MM.1S (cell line): ENCODE measurements at regions not wholly inside any gene's neighbourhood (a gene's known extent, or its start where the extent isn't known, plus 50 kb on each side); places are given as distances from the start of the nearest gene placed in this dataset.

Source experiments
- DNase-seq: peaks from one replicate; pipeline ENCODE4 v3.0.0-alpha.2; 2015
- H2AFZ ChIP-seq: fragments of 300-600 bp; sonication (generic); 2 replicates; pipeline ENCODE4 v1.6.0; 2016; ENCODE audit warnings: antibody characterized with exemption, low read length
- H3F3A ChIP-seq: fragments of 300-600 bp; sonication (generic); 2 replicates; pipeline ENCODE4 v1.6.1; 2016; ENCODE audit warnings: mild to moderate bottlenecking, antibody characterized with exemption, low read length, moderate library complexity, mixed read lengths; ENCODE audit not compliant: insufficient read depth
- H3K27ac ChIP-seq: fragments of 300-600 bp; sonication (generic); 2 replicates; pipeline ENCODE4 v1.5.1; 2016; ENCODE audit warnings: mild to moderate bottlenecking, low read length
- H3K27me3 ChIP-seq: fragments of 300-600 bp; sonication (generic); replicated peaks from 2 replicates; pipeline ENCODE4 v1.6.0; 2016; ENCODE audit warnings: low read length; ENCODE audit not compliant: insufficient read depth
- H3K36me3 ChIP-seq: fragments of 300-600 bp; sonication (generic); replicated peaks from 2 replicates; pipeline ENCODE4 v1.6.1; 2016; ENCODE audit warnings: mild to moderate bottlenecking, low read length, mixed read lengths; ENCODE audit not compliant: insufficient read depth
- H3K4me1 ChIP-seq: fragments of 300-600 bp; sonication (generic); 2 replicates; pipeline ENCODE4 v1.6.1; 2016; ENCODE audit warnings: low read length, mixed read lengths
- H3K4me2 ChIP-seq: fragments of 300-600 bp; sonication (generic); 2 replicates; pipeline ENCODE4 v1.6.0; 2016; ENCODE audit warnings: low read depth, low read length
- H3K4me3 ChIP-seq: fragments of 300-600 bp; sonication (generic); 2 replicates; pipeline ENCODE4 v1.5.1; 2016; ENCODE audit warnings: low read length, mixed read lengths
- H3K79me2 ChIP-seq: fragments of 300-600 bp; sonication (generic); 2 replicates; pipeline ENCODE4 v1.6.1; 2016; ENCODE audit warnings: mixed run types, low read length, mixed read lengths
- H3K9ac ChIP-seq: fragments of 300-600 bp; sonication (generic); 2 replicates; pipeline ENCODE4 v1.6.1; 2016; ENCODE audit warnings: low read length, mixed read lengths
- H3K9me2 ChIP-seq: fragments of 300-600 bp; sonication (generic); replicated peaks from 2 replicates; pipeline ENCODE4 v1.6.1; 2016; ENCODE audit warnings: mild to moderate bottlenecking, low read length, mixed read lengths; ENCODE audit not compliant: insufficient read depth
- H3K9me3 ChIP-seq: fragments of 300-600 bp; sonication (generic); replicated peaks from 2 replicates; pipeline ENCODE4 v1.6.1; 2016; ENCODE audit warnings: mild to moderate bottlenecking, low read length, mixed read lengths; ENCODE audit not compliant: insufficient read depth
- H4K20me1 ChIP-seq: fragments of 300-600 bp; sonication (generic); 2 replicates; pipeline ENCODE4 v1.6.1; 2016; ENCODE audit warnings: mild to moderate bottlenecking, low read length, moderate library complexity, mixed read lengths; ENCODE audit not compliant: insufficient read depth
- CTCF ChIP-seq: fragments of 300-600 bp; sonication (generic); IDR thresholded peaks from 2 replicates; pipeline ENCODE4 v1.5.1; 2016; ENCODE audit warnings: antibody characterized with exemption, low read length, mixed read lengths
- EZH2 ChIP-seq: fragments of 300-600 bp; sonication (generic); optimal IDR thresholded peaks from 2 replicates; pipeline ENCODE3; 2017; ENCODE audit warnings: low read depth, mild to moderate bottlenecking, antibody characterized with exemption, low read length, mixed read lengths
- EZH2phosphoT487 ChIP-seq: fragments of 300-600 bp; sonication (generic); IDR thresholded peaks from 2 replicates; pipeline ENCODE4 v1.6.1; 2018; ENCODE audit warnings: antibody characterized with exemption, low read length

DNA sequence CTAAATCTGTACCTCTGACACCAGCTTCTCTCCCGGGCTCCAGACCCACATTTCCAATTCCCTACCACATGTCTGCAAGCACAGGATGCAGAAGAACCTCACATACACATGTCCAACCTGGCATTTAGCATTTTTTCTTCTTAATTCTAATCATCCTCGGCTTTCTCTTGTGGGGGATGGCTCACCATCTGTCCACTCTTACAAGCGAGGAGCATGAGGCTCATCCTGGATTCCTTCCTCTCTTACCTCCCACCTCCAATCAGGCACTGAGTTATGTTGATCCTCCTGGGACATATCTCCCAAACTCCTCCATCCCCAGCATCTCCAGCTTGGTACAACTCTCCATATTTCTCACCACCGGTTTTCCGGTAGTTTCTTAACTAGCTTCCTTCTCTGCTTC is 149.8 kb upstream of the LARGE1 start:
- no peaks in the 10 kb centered on the region for H3K27me3 ChIP-seq
- no peak for DNase-seq
- TF ChIP-seq EZH2 (no peak), CTCF (no peak), EZH2phosphoT487 (no peak)

DNA sequence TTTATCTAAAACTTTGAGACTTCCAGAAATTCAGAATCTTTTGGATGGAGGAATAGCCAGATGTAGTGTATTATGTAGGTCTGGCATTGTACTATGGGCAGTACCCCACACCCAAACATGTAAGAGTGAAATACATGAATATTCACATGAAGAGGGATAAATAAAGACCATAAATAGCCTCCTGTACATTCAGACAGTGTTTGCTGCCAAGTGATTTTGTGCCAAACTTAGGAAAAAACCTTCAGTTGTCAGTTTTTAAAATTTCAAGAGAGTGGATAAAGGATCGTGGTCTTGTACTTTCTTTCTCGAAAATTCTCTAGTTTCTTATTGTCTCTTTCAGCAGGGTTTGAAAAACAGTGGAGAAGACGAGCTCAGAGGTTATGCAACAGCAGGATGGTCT is 150.3 kb upstream of the LARGE1 start:
- Histone ChIP-seq H3K9me3 (no peaks in the 10 kb centered on the region), H3K4me3 (no peak overlapping the region)
- no peak for DNase-seq

More for the DNA sequence above, 149.8 kb upstream of the LARGE1 start:
- Histone ChIP-seq H3K9me3 (no peaks in the 10 kb centered on the region), H3K9ac (no peak overlapping the region), H3K4me1 (no peaks in the 10 kb centered on the region), H3K4me2 (no peak overlapping the region), H3K4me3 (no peak overlapping the region), H3K79me2 (no peaks in the 10 kb centered on the region), H3F3A (no peaks in the 10 kb centered on the region), H3K27ac (no peak overlapping the region), H4K20me1 (no peaks in the 10 kb centered on the region), H3K9me2 (no peaks in the 10 kb centered on the region), H2AFZ (no peak overlapping the region), H3K36me3 (no peaks in the 10 kb centered on the region)

GRCh38 chr22:34072585-34072984 is 152.3 kb upstream of the LARGE1 start:
- Histone ChIP-seq H3K9ac (no peak overlapping the region), H3K4me2 (no peak overlapping the region), H3K27ac (no peak overlapping the region), H3K4me1 (no peaks in the 10 kb centered on the region), H4K20me1 (no peaks in the 10 kb centered on the region), H3K4me3 (no peak overlapping the region), H3K9me3 (no peaks in the 10 kb centered on the region), H3F3A (no peaks in the 10 kb centered on the region), H3K79me2 (no peaks in the 10 kb centered on the region), H3K9me2 (no peaks in the 10 kb centered on the region), H3K27me3 (no peaks in the 10 kb centered on the region), H2AFZ (no peak overlapping the region), H3K36me3 (no peaks in the 10 kb centered on the region)
- no peak for TF ChIP-seq EZH2
- TF ChIP-seq CTCF = no peak
- no peak for TF ChIP-seq EZH2phosphoT487
- DNase-seq = no peak

More for the DNA sequence above, 150.3 kb upstream of the LARGE1 start:
- H3F3A ChIP-seq = no peaks in the 10 kb centered on the region
- no peaks in the 10 kb centered on the region for H4K20me1 ChIP-seq
- no peaks in the 10 kb centered on the region for H3K4me1 ChIP-seq
- no peaks in the 10 kb centered on the region for H3K9me2 ChIP-seq
- no peaks in the 10 kb centered on the region for H3K36me3 ChIP-seq
- H3K79me2 ChIP-seq = no peaks in the 10 kb centered on the region
- H3K27ac ChIP-seq = no peak overlapping the region
- no peak overlapping the region for H2AFZ ChIP-seq
- H3K27me3 ChIP-seq = no peaks in the 10 kb centered on the region
- no peak for TF ChIP-seq EZH2
- TF ChIP-seq EZH2phosphoT487 = no peak
- TF ChIP-seq CTCF = no peak
- no peak overlapping the region for H3K4me2 ChIP-seq
- no peak overlapping the region for H3K9ac ChIP-seq
